ENCODE measurements at regions not wholly inside any gene's neighbourhood (a gene's known extent, or its start where the extent isn't known, plus 50 kb on each side); places are given as distances from the start of the nearest gene placed in this dataset.
"Not testable (repeated sequence)": the region's sequence is repeated elsewhere in the genome, so short reads cannot be mapped to it uniquely, and the experiment has no call there.

- Histone ChIP-seq H3K9me3 (replicated peaks) (peaks cover 26% of the 10 kb centered on the region), H3K27ac (replicated peaks) (no peak overlapping the region), H3K4me1 (no peaks in the 10 kb centered on the region), H3K36me3 (no peaks in the 10 kb centered on the region), H3K27me3 (ENCODE audit: low read depth) (no peaks in the 10 kb centered on the region), H3K4me3 (no peak overlapping the region)
- TF ChIP-seq CTCF (IDR thresholded peaks at IDR 0.05; ENCODE audit: borderline replicate concordance) = no peak
- intact Hi-C loops (cut with micrococcal nuclease) = no loop called here
- no peak for DNase-seq
These were observed 277.5 kb upstream of the NREP start for GRCh38 chr5:112034421-112034979.

- H3K27ac ChIP-seq (replicated peaks); DNase-seq; H3K36me3 ChIP-seq; H3K4me1 ChIP-seq; H3K27me3 ChIP-seq (ENCODE audit: low read depth); H3K4me3 ChIP-seq; intact Hi-C loops (cut with micrococcal nuclease): not testable (repeated sequence)
- H3K9me3 ChIP-seq (replicated peaks) = peaks cover 16% of the 10 kb centered on the region
These were observed 269.9 kb upstream of the NREP start for GRCh38 chr5:112026879-112027278.

- no peak overlapping the region for H3K27ac ChIP-seq (replicated peaks)
- no peaks in the 10 kb centered on the region for H3K4me1 ChIP-seq
- no peak overlapping the region for H3K4me3 ChIP-seq
- H3K36me3 ChIP-seq = no peaks in the 10 kb centered on the region
- intact Hi-C loops (cut with micrococcal nuclease) = no loop called here
- TF ChIP-seq CTCF (IDR thresholded peaks at IDR 0.05; ENCODE audit: borderline replicate concordance) = no peak
- no peak for DNase-seq
- H3K27me3 ChIP-seq (ENCODE audit: low read depth) = no peaks in the 10 kb centered on the region
- H3K9me3 ChIP-seq (replicated peaks) = peaks cover 14% of the 10 kb centered on the region
These were observed 268.8 kb upstream of the NREP start for GRCh38 chr5:112025757-112026156.

GRCh38 chr5:112024769-112025168, 267.8 kb upstream of the NREP start:
- TF ChIP-seq CTCF (IDR thresholded peaks at IDR 0.05; ENCODE audit: borderline replicate concordance) = no peak
- DNase-seq = no peak

GRCh38 chr5:112024221-112024620, 267.2 kb upstream of the NREP start:
- no peak for DNase-seq
- intact Hi-C loops (cut with micrococcal nuclease) = no loop called here
- Histone ChIP-seq H3K27ac (replicated peaks) (no peak overlapping the region), H3K27me3 (ENCODE audit: low read depth) (no peaks in the 10 kb centered on the region), H3K9me3 (replicated peaks) (peaks cover 5% of the 10 kb centered on the region), H3K4me3 (no peak overlapping the region), H3K36me3 (no peaks in the 10 kb centered on the region), H3K4me1 (no peaks in the 10 kb centered on the region)
- no peak for TF ChIP-seq CTCF (IDR thresholded peaks at IDR 0.05; ENCODE audit: borderline replicate concordance)

More at GRCh38 chr5:112024769-112025168, 267.8 kb upstream of the NREP start:
- Histone ChIP-seq H3K27ac (replicated peaks) (no peak overlapping the region), H3K27me3 (ENCODE audit: low read depth) (no peaks in the 10 kb centered on the region), H3K36me3 (no peaks in the 10 kb centered on the region), H3K4me1 (no peaks in the 10 kb centered on the region), H3K4me3 (no peak overlapping the region), H3K9me3 (replicated peaks) (peaks cover 5% of the 10 kb centered on the region)
- intact Hi-C loops (cut with micrococcal nuclease) = no loop called here

- no peak for DNase-seq
- Histone ChIP-seq H3K9me3 (replicated peaks) (peaks cover 5% of the 10 kb centered on the region), H3K36me3 (no peaks in the 10 kb centered on the region), H3K4me1 (no peaks in the 10 kb centered on the region), H3K4me3 (no peak overlapping the region), H3K27ac (replicated peaks) (no peak overlapping the region), H3K27me3 (ENCODE audit: low read depth) (no peaks in the 10 kb centered on the region)
- no peak for TF ChIP-seq CTCF (IDR thresholded peaks at IDR 0.05; ENCODE audit: borderline replicate concordance)
- intact Hi-C loops (cut with micrococcal nuclease) = no loop called here
These were observed 266.8 kb upstream of the NREP start for GRCh38 chr5:112023766-112024165.

Measured in left ventricle myocardium inferior (tissue), 1 donor.